ENCODE measurements at regions not wholly inside any gene's neighbourhood (a gene's known extent, or its start where the extent isn't known, plus 50 kb on each side); places are given as distances from the start of the nearest gene placed in this dataset.

DNA sequence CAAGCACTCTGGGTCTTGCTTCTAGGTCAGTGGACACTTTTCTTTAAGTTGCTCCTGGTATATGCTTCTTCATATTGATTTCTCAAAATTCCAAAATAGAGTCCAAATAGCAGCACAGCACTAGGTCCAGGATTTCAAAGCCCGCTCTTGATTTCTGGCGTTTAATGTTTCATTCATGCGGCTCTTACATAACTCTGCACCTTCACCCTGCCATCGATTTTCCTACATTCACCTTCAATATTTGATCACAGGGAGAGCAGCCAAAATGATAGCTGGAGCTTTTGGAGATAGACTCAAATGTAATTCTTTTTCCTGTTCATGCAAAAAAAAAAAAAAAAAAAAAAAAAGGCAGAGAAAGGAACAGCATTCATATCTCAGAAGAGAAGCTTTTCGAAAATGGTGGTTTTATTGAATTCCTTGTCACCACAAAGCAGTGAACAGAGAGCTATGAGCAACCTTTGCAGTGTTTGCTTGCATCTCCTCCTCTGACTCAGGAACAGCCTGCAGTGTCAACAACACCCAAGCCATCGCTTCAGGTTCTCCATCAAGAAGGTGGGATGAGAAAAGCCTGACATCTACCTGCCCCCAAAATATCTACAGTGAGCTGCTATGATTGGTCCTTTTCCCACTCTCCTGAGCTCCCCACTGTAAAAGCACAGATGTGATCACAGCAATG, 97.8 kb downstream of the MED10 start:
- ChIA-PET CTCF (no interaction called here), POLR2A (no interaction called here)
- H3K4me3 ChIP-seq (ENCODE audit: low read depth, low read length), result no peak overlapping the region
- DNase-seq (ENCODE audit: low read depth, low spot score), result no peak
- TF ChIP-seq, protein P1, sequence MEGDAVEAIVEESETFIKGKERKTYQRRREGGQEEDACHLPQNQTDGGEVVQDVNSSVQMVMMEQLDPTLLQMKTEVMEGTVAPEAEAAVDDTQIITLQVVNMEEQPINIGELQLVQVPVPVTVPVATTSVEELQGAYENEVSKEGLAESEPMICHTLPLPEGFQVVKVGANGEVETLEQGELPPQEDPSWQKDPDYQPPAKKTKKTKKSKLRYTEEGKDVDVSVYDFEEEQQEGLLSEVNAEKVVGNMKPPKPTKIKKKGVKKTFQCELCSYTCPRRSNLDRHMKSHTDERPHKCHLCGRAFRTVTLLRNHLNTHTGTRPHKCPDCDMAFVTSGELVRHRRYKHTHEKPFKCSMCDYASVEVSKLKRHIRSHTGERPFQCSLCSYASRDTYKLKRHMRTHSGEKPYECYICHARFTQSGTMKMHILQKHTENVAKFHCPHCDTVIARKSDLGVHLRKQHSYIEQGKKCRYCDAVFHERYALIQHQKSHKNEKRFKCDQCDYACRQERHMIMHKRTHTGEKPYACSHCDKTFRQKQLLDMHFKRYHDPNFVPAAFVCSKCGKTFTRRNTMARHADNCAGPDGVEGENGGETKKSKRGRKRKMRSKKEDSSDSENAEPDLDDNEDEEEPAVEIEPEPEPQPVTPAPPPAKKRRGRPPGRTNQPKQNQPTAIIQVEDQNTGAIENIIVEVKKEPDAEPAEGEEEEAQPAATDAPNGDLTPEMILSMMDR (IDR thresholded peaks at IDR 0.05; ENCODE audit: insufficient read depth, low read length, missing control alignments), result no peak

DNA sequence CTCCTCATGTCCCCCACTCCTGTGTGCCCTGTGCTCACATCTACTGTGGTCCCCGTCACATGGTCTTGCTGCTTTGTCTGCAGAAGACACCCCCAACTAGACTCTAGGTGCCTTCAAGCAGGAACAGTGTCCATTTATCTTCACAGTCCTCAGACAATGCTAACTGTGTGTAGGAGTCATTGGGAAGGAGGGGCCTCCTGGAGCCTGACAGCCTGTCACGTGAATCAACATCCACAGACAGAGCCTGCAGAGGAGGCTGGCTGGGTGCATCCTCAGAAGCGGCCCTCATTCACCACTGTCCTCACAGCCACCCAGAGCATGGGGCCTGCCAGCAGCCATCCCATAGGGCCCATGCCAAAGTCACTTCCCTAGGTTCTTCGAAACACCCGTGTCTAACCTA, 98.7 kb downstream of the MED10 start:
- no peak overlapping the region for H3K4me3 ChIP-seq (ENCODE audit: low read depth, low read length)
- TF ChIP-seq, protein P1 (IDR thresholded peaks at IDR 0.05; ENCODE audit: insufficient read depth, low read length, missing control alignments), result no peak
- ChIA-PET POLR2A (no interaction called here), CTCF (no interaction called here)
- DNase-seq (ENCODE audit: low read depth, low spot score), result no peak

DNA sequence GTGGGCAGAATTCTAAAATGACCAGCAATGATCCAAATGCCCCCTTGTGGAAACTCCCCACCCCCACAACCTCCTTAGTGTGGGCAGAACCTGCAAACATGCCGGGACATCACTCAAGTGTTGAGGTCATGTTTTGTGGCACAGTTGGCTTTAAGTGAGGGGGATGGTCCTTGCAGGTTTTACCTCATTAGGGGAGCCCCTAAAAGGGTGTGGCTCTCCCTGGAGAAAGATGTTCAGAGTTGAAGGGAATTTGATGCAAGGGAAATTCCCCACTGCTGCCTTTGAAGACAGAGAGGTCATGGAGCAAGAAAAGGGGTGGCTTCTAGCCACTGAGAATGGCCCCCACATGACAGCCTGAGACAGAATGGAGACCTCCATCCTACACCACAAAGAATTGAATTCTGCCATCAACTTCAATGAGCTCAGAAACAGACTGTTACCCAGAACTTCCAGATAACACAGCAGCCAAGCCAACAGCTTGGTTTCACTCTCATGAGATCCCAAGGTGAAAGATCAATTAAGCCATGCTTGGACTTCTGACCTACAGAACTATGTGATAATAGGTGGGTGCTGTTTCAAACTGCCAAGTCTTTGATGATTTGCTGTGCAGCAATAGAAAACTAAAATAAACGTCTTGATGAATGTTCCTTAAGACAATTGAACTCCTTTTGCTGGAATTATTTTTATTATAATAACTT, 103.4 kb downstream of the MED10 start:
- no peak overlapping the region for H3K4me3 ChIP-seq (ENCODE audit: low read depth, low read length)
- TF ChIP-seq, protein P1 (IDR thresholded peaks at IDR 0.05; ENCODE audit: insufficient read depth, low read length, missing control alignments), result no peak
- ChIA-PET CTCF (no interaction called here), POLR2A (no interaction called here)
- DNase-seq (ENCODE audit: low read depth, low spot score), result no peak

DNA sequence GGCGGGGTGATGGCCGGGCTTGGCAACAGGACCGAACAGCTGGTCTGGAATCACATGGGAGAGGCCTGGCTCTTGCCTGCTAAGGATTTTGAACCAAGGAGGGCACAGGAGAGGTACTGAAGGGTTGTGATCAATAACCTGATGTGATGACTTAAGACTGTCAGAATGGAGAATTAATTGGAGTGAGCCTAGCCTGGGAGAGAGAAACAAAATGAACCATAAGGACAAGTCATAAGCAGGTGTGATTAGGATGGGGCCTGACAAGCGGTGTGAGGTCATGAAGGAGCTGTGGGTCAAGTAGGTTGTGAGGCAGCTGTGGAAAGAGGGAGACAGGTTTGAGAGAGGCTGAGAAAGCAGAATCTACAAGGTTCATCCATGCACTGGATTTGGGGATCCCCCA, 104.6 kb downstream of the MED10 start:
- POLR2A ChIA-PET, result no interaction called here
- no peak for DNase-seq (ENCODE audit: low read depth, low spot score)
- CTCF ChIA-PET, result no interaction called here
- no peak overlapping the region for H3K4me3 ChIP-seq (ENCODE audit: low read depth, low read length)
- TF ChIP-seq, protein P1 (IDR thresholded peaks at IDR 0.05; ENCODE audit: insufficient read depth, low read length, missing control alignments), result no peak

DNA sequence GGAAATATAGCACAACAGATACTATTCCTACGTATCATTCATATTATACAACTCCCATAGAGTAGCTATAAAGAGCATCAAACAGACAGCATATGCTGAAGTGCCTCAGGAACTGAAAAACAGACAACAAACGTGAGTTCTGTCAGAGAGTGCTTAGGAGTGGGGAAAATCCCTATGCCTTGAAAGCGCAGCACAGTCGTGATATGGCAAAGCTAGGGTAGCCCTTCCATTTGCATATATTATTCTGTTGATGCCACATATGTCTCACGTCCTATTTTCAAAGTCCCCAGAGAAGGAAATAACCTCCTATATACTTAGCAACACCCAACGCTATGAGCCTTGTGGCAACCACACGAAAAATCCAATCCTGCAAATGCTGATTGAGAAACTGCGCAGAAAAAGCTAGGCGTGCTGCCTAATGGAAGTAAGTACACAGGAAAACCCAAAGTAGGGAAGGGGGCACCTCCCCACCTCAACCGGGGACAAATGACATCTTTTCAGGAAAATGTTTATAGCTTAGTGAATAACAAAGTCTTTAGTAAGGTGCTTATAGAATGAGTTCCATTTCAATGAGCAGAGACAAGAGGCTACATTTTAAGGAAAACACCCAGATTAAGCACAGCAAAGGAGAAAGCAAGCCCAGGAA, 105.1 kb downstream of the MED10 start:
- no peak overlapping the region for H3K4me3 ChIP-seq (ENCODE audit: low read depth, low read length)
- ChIA-PET POLR2A (no interaction called here), CTCF (no interaction called here)
- TF ChIP-seq, protein P1 (IDR thresholded peaks at IDR 0.05; ENCODE audit: insufficient read depth, low read length, missing control alignments), result no peak
- no peak for DNase-seq (ENCODE audit: low read depth, low spot score)

DNA sequence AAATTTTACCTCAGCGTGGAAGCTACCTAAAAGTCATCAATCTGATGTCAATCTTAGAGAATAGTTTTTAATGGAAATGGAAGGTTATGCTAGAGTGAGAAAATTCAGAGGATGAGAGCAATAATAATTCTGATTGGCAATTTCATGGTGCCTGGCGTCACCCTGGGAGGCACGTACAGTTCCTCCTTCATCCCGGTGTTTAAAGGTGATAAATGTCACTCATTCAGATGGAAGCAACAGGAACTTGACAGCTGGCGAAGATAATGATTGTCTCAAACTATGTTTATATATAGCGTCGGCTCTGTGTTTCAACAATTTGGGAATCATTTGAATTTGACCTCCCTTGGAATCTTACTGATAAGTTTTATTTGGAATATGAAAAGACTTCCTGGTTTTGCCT, 108.4 kb downstream of the MED10 start:
- TF ChIP-seq, protein P1 (IDR thresholded peaks at IDR 0.05; ENCODE audit: insufficient read depth, low read length, missing control alignments), result no peak
- POLR2A ChIA-PET, result no interaction called here
- no peak for DNase-seq (ENCODE audit: low read depth, low spot score)
- no peak overlapping the region for H3K4me3 ChIP-seq (ENCODE audit: low read depth, low read length)
- CTCF ChIA-PET, result no interaction called here

Data from AG04449 (cell line).